ENCODE measurements at regions not wholly inside any gene's neighbourhood (a gene's known extent, or its start where the extent isn't known, plus 50 kb on each side); places are given as distances from the start of the nearest gene placed in this dataset.

DNA sequence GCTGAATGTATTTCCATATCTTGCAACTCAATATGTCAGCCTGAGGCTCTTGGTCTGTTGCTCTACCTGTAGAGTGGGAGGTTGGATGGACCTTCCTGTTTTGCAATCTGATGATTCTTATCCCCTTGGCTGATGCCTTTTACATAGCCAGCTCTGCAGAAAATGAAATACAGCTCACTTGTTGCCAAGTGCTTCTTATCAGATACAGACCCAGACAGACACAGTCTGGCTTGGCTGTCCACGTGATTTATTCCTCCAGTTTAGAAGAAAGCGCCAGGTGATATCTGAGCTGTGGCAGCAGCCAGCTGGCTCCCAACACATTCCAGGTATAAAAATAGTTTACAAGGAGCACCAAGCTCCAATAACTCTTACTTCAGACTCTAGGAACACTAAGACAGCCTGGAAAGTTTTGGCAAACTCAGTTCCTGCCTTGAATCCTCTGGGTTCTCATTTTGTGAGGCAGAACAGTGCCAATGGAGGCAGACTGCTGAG is 479.2 kb upstream of the USP24 start:
- TF ChIP-seq EGR1 (IDR thresholded peaks at IDR 0.05; ENCODE audit: borderline replicate concordance, low read depth, low read length) (no peak), CHD2 (IDR thresholded peaks at IDR 0.05; ENCODE audit: low read length) (no peak), RBBP5 (IDR thresholded peaks at IDR 0.05; ENCODE audit: borderline replicate concordance, low read depth, low read length) (no peak), GABPA (IDR thresholded peaks at IDR 0.05; ENCODE audit: borderline replicate concordance, insufficient read depth, low read length) (no peak), MAFK (IDR thresholded peaks at IDR 0.05; ENCODE audit: low read depth, low read length) (no peak), TCF12 (IDR thresholded peaks at IDR 0.05; ENCODE audit: low read depth, low read length) (no peak), EP300 (IDR thresholded peaks at IDR 0.05; ENCODE audit: borderline replicate concordance in 1 of 2, low read depth in 2 of 2, low read length in 2 of 2) (no peak)
- TF ChIP-seq, protein P1, sequence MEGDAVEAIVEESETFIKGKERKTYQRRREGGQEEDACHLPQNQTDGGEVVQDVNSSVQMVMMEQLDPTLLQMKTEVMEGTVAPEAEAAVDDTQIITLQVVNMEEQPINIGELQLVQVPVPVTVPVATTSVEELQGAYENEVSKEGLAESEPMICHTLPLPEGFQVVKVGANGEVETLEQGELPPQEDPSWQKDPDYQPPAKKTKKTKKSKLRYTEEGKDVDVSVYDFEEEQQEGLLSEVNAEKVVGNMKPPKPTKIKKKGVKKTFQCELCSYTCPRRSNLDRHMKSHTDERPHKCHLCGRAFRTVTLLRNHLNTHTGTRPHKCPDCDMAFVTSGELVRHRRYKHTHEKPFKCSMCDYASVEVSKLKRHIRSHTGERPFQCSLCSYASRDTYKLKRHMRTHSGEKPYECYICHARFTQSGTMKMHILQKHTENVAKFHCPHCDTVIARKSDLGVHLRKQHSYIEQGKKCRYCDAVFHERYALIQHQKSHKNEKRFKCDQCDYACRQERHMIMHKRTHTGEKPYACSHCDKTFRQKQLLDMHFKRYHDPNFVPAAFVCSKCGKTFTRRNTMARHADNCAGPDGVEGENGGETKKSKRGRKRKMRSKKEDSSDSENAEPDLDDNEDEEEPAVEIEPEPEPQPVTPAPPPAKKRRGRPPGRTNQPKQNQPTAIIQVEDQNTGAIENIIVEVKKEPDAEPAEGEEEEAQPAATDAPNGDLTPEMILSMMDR (IDR thresholded peaks at IDR 0.05; ENCODE audit: control extremely low read depth in 1 of 3, insufficient read depth in 1 of 3, low read depth in 1 of 3, low read length in 3 of 3), result no peak
